ENCODE measurements at regions not wholly inside any gene's neighbourhood (a gene's known extent, or its start where the extent isn't known, plus 50 kb on each side); places are given as distances from the start of the nearest gene placed in this dataset.

DNA sequence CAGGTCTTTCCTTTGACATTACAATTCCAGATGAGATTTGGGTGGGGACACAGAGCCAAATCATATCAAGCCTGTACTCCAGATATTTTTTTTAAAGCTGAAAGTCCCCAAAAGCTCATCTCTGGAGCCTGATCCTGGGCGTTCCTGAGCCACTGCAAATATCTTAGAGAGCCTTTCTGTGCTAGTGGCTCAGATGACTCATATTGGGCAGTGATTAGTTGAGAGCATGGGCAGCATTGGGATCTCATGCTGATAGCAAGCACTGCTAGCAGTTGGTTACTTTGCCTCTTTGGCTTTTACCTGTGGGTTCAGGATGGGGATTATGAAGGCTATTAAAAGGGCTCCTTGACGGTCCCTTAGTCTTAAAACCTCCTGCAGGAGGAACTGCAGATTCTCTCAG is 51.4 kb upstream of the SCRG1 start:
- TF ChIP-seq JUND (IDR thresholded peaks at IDR 0.05): no peak
- TF ChIP-seq ZBTB33 (IDR thresholded peaks at IDR 0.05; ENCODE audit: extremely low read depth, insufficient replicate concordance, low read length): no peak
- no peak for TF ChIP-seq EZH2phosphoT487 (IDR thresholded peaks at IDR 0.05; ENCODE audit: borderline replicate concordance)

All from HCT116 (cell line).